KBM-7 (cell line): ENCODE measurements at regions not wholly inside any gene's neighbourhood (a gene's known extent, or its start where the extent isn't known, plus 50 kb on each side); places are given as distances from the start of the nearest gene placed in this dataset.

Source experiments
- DNase-seq: peaks from one replicate; pipeline ENCODE4 v3.0.0-alpha.2; 2015
- in situ Hi-C: fragments of 300-500 bp; cut with MboI; formaldehyde crosslinking; loops from 2 replicates; pipeline ENCODE4 v1.14.3; 2020; ENCODE audit warnings: low sequenced_read_pairs, low pct_unique_long_range_greater_than_20kb, mixed read lengths

GRCh38 chr20:62557462-62557861 lies 81.7 kb upstream of the GATA5 start:
- no peak for DNase-seq
- in situ Hi-C loops = no loop called here

DNA sequence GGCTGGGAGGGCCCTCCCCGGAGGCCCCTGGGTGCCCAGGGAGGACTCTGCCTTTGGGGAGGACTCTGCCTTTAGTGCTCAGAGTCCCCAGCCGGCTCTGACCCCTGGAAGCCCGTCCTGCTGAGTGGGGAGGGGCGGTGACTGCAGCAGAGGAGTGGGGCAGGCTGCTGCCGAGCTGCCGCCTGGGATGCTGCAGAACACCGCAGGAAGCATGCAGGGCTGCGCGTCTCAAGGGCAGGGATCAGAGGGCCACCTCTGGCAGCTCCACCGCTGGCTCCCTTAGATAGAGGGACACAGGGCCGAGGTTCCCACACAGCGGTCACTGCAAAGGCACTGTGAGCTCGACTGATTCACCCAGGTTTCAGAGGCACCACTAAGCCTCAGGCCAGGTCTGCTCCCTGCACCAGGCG lies 82.2 kb upstream of the GATA5 start:
- DNase-seq = no peak
- in situ Hi-C loops = no loop called here

GRCh38 chr20:62558779-62559178 lies 83.0 kb upstream of the GATA5 start:
- no peak for DNase-seq
- in situ Hi-C loops = no loop called here

DNA sequence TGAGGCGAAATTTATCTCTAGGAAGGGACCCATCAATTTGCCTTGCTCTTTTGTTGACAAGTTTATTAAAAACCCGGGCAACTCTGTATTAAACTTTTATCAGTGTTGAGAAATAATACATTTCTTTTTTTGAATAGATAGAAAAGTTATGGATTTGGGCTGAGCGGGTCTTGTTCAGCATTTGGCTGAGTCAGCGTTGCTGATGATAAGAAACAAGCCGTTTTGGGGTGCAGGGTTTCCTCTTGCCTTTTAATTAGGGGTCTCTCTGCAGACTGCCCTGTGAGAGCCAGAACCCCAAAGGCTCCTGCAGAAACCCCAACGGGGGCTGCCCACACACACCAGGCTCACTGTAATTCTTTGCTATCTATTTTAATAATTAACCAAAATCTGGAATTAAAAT lies 82.1 kb upstream of the SLCO4A1 start:
- no peak for DNase-seq
- in situ Hi-C loops = no loop called here

- in situ Hi-C loops = no loop called here
- DNase-seq = no peak
Measured at GRCh38 chr20:62561182-62561581, 81.1 kb upstream of the SLCO4A1 start.

DNA sequence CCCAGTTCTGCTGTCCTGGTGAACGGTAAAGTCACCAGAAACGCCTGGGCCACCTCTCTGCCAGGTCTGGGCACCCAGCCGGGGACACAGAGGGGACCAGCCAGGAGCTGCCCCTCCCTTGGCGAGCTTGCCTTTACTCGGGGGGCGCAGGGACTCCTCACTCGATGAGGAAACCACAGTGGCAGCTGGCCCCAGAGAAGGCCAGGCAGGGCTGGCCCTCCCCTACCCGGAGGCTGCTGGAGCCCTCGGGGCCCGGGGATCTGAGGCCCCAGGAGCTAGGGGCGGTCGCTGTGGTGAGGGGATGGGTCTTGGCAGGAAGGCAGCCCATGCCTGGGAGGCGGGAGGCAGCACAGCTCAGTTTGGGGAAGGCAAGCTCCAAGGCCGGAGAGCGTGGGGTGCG lies 80.4 kb upstream of the SLCO4A1 start:
- no peak for DNase-seq
- in situ Hi-C loops = no loop called here

- no peak for DNase-seq
- in situ Hi-C loops = no loop called here
Measured at GRCh38 chr20:62562831-62563230, 79.5 kb upstream of the SLCO4A1 start.

DNA sequence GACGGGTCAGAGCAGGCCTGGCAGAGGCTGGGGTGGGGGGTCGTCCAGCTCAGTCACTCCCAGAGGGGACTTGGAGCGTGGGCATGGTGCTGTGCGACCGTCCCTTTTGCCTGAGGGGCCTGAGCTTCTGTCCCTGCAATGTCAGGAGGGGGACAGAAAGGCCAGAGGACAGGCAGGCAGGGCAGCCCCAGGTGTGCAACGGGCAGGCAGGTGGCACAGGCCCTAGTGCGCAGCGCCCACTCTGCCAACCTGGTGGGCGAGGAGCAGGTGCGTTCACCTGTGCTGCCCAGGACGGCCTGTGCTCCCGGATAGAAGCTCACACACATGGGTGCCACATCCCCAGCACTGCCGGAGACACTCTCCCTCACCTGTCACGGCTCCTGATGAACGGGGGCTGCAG lies 78.7 kb upstream of the SLCO4A1 start:
- DNase-seq = no peak
- in situ Hi-C loops = no loop called here

- in situ Hi-C loops = no loop called here
- no peak for DNase-seq
Measured at GRCh38 chr20:62564456-62565245, 77.7 kb upstream of the SLCO4A1 start.

DNA sequence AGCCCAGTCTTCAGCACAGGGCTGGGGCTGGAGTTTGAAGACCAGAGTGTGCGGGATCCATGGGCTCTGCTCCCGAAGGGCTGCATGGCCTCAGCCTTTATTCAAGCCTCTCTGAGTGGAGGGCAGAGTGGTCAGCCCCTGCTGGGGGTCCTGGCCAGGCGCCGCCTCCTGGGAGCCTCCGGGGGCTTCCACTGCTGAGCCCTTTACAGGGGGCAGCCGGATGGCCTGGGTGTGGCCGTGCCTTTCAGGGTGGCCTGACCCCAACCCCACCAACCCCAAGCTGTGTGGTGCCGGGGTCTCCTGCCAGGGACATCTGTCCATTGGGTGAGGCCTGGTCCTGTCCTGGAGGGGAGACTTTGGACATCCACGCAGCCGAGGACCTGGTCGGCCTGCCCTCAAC lies 76.0 kb upstream of the SLCO4A1 start:
- in situ Hi-C loops = no loop called here

DNA sequence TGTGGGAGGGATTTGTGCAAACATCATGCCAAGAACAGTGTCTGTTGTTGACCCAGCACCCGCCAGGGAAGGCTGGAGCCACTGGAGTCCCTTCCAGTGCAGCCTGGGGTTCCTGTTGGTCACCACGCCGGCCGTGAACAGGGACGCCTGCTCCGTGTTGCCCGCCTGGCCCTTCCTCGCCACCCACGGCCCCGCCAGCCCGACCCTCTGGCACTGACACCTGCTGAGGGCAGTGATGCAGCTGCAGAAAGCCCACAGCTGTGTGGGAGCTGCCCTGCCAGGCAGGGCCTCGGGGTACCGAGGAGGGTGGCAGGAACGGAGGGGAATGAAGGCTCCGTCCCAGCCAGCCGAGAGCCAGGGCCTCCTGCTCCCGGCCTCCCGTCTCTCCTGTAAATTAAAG lies 75.5 kb upstream of the SLCO4A1 start:
- DNase-seq = no peak
- in situ Hi-C loops = no loop called here

More for the DNA sequence above, 76.0 kb upstream of the SLCO4A1 start:
- DNase-seq = no peak

DNA sequence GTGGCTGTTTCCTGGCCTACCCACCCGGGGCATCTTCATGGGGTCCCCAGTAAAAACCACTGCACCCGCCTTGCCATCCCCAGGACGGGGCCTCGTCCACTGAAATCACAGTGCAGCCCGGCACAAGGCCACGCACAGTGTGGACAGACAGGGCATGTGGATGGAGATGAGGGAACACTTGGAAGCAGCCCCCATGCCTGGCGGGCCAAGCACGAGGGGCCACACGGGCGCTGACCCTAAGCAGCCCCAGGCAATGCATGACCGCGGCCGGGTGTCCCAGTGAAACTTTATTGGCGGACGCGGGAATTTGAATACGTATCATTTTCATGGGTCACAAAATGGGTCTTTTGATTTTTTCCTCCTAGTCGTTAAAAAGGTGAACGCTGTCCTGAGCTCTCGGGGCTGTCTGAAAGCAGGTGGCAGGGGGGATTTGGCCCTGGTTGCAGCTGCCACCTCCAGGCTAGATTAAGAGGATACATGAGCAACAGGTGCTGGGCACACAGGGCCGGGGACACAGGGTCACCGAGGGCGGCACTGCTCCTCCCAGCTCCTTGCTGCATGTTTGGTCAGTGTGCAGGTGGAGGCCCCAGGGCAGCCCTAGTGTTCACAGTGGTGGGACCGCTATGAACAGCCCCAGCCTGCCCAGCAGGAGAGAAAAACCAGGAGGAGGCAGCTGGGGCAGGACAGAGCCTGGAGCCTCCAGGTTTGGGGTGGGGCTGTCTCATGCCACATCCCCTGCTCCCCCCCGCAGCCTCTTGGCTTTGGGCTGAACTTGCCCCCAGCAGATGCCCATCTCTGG lies 74.9 kb upstream of the SLCO4A1 start:
- in situ Hi-C loops = no loop called here
- DNase-seq = no peak

DNA sequence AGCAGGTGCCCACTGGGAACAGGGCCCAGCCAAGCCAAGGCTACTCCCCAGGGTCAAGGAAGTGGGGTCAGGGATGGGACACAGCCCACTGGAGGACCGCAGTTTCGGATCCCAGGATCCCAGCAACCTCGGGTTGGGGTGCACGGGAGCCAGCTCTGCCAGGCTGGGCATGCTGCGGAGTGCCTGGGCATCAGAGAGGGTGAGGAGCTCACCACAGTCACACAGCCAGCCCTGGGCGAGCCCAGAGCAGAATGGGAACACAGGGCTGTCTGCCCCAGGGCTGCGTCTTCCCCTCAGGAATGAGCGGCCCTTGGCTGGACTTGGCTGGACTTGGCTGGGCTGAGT lies 74.3 kb upstream of the SLCO4A1 start:
- no peak for DNase-seq
- in situ Hi-C loops = no loop called here

- in situ Hi-C loops = no loop called here
Measured at GRCh38 chr20:62569615-62570014, 72.7 kb upstream of the SLCO4A1 start.

GRCh38 chr20:62570403-62570802 lies 71.9 kb upstream of the SLCO4A1 start:
- in situ Hi-C loops = no loop called here
- no peak for DNase-seq

More at GRCh38 chr20:62569615-62570014, 72.7 kb upstream of the SLCO4A1 start:
- DNase-seq = no peak

GRCh38 chr20:62570897-62571668 lies 71.2 kb upstream of the SLCO4A1 start:
- in situ Hi-C loops = no loop called here
- DNase-seq = peak; percentile 12

DNA sequence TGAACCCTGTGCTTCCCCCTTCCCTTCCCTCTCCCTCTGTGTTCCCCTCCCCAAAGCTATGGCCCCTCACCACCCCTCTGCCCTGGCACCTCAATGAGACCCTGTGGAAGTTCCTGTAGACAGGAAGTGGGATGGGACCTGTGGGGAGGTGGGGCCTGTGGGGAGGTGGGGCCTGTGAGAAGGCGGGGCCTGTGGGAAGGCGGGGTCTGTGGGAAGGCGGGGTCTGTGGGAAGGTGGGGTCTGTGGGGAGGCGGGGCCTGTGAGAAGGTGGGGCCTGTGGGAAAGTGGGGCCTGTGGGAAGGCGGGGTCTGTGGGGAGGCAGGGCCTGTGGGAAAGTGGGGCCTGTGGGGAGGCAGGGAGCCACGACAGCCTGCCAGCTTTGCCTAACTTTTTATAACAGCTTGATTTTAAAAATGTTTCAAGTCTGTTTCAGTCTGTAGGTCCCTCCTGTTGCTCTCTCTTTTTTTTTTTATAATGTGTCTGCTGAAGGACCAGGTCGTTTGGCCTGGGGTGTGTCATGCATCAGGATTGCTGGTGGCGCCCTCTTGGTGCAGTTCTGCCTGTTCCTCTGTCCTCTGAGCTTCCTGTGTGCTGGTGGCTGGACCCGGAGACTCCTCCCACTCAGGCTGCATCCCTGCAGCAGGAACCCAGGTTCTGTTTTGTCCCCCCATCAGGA lies 70.5 kb upstream of the SLCO4A1 start:
- DNase-seq = peak; percentile 59
- in situ Hi-C loops = no loop called here

GRCh38 chr20:62572980-62573379 lies 69.3 kb upstream of the SLCO4A1 start:
- in situ Hi-C loops = no loop called here
- no peak for DNase-seq

DNA sequence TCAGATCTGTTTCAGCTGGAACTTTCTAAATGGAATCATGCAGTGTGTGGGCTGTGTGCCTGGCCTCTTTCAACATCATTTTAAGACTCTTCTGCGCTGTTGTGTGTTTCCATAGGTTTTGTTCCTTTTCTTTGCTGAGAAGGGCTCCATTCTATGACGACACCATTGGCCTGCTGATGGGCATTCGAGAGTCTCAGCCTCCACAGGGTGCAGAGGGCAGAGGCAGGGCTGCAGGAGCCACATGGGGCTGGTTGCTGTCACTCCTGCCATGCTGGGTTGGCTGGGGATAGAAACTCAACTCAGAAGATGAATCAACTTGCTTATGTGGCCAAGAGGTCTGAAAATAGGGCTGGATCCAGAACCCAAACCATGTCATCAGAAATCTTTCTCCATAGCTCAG lies 68.5 kb upstream of the SLCO4A1 start:
- in situ Hi-C loops = no loop called here
- DNase-seq = no peak
